ENCODE measurements at regions not wholly inside any gene's neighbourhood (a gene's known extent, or its start where the extent isn't known, plus 50 kb on each side); places are given as distances from the start of the nearest gene placed in this dataset.
"Not testable (repeated sequence)": the region's sequence is repeated elsewhere in the genome, so short reads cannot be mapped to it uniquely, and the experiment has no call there.

DNA sequence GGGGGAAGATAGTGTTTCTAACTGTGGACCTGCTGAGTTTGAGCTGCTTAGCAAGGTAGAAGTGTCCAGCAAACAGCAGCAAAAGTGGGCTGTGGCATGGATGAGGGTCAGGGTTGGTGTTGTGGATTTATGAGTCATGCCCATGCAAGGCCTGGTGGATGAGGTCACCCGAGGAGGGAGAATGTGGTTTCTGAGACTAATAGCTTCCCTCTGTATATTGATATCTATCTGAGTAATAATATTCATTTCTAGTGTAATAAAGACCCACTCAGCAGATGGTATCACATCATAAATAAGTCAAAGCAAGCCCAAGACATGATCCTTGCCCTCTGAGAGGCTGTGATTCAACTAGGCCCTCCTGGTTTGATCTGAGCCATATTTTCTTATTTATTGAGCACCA is 597.8 kb upstream of the CLINT1 start:
- Histone ChIP-seq H3K27ac (ENCODE audit: low read length) (no peak overlapping the region), H3K4me1 (ENCODE audit: control insufficient read depth, low read depth, low read length) (no peaks in the 10 kb centered on the region), H3K27me3 (ENCODE audit: control insufficient read depth, insufficient read depth, low read length) (no peaks in the 10 kb centered on the region), H3K4me3 (ENCODE audit: low read length) (no peak overlapping the region), H3K9me3 (ENCODE audit: control insufficient read depth, low read depth, low read length) (no peaks in the 10 kb centered on the region), H3K36me3 (ENCODE audit: control insufficient read depth, low read depth, low read length) (no peaks in the 10 kb centered on the region), H3K9ac (ENCODE audit: low read length) (no peak overlapping the region)

DNA sequence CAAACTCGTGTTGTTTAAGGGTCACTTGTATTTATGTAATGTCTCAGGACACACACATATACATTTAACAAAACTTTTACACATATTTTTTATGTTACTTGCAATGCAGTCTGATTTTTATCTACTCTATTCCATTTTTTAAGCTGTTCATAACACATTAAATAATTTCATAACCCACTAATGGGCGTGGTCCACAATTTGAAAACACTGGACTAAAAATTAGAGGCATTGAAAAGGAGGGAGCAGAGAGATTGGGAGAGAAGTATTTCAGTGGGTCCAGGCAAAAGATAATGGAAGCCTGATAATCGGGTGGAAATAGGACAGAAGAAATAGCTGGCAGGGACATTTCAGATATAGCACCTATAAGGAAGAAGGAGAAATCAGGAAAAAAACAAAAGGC is 597.3 kb upstream of the CLINT1 start:
- H3K9me3 ChIP-seq (ENCODE audit: control insufficient read depth, low read depth, low read length): no peaks in the 10 kb centered on the region
- no peak overlapping the region for H3K27ac ChIP-seq (ENCODE audit: low read length)
- no peak overlapping the region for H3K4me3 ChIP-seq (ENCODE audit: low read length)
- H3K36me3 ChIP-seq (ENCODE audit: control insufficient read depth, low read depth, low read length): no peaks in the 10 kb centered on the region
- no peaks in the 10 kb centered on the region for H3K27me3 ChIP-seq (ENCODE audit: control insufficient read depth, insufficient read depth, low read length)
- H3K9ac ChIP-seq (ENCODE audit: low read length): no peak overlapping the region
- H3K4me1 ChIP-seq (ENCODE audit: control insufficient read depth, low read depth, low read length): no peaks in the 10 kb centered on the region

DNA sequence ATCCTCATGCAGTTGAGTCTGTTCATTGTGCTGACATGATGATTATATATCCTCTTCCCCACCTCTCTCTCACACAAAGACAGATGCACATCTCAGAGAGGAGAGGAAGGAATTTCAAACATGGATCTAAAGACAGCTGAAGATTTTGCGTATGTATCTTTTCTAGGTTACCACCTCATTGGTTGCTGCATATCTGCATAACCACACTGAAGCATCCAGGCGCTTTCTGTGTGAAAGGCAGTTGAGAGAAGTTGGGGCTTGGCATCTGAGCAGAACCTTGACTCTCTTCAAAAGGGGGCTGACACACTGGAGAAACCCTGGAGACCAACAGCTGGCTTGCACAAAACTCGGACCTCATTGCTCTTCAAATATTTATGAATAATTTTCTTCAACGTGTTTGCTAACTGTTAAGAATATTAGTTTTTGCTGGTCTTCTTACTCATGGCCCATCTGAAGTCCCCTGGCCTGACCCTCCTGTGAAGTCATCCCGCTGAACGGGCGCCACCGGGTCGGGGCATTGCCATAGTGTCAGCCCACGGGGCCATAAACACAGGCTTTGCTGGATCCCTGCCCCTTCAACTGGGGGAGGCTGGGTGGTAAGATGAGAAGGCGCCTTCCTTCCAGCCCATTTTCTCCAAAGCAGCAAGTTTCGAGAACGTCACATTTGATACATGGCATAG is 593.2 kb upstream of the CLINT1 start:
- no peaks in the 10 kb centered on the region for H3K36me3 ChIP-seq (ENCODE audit: control insufficient read depth, low read depth, low read length)
- no peak overlapping the region for H3K4me3 ChIP-seq (ENCODE audit: low read length)
- no peaks in the 10 kb centered on the region for H3K27me3 ChIP-seq (ENCODE audit: control insufficient read depth, insufficient read depth, low read length)
- H3K4me1 ChIP-seq (ENCODE audit: control insufficient read depth, low read depth, low read length): no peaks in the 10 kb centered on the region
- H3K9me3 ChIP-seq (ENCODE audit: control insufficient read depth, low read depth, low read length): no peaks in the 10 kb centered on the region
- H3K27ac ChIP-seq (ENCODE audit: low read length): no peak overlapping the region
- no peak overlapping the region for H3K9ac ChIP-seq (ENCODE audit: low read length)

DNA sequence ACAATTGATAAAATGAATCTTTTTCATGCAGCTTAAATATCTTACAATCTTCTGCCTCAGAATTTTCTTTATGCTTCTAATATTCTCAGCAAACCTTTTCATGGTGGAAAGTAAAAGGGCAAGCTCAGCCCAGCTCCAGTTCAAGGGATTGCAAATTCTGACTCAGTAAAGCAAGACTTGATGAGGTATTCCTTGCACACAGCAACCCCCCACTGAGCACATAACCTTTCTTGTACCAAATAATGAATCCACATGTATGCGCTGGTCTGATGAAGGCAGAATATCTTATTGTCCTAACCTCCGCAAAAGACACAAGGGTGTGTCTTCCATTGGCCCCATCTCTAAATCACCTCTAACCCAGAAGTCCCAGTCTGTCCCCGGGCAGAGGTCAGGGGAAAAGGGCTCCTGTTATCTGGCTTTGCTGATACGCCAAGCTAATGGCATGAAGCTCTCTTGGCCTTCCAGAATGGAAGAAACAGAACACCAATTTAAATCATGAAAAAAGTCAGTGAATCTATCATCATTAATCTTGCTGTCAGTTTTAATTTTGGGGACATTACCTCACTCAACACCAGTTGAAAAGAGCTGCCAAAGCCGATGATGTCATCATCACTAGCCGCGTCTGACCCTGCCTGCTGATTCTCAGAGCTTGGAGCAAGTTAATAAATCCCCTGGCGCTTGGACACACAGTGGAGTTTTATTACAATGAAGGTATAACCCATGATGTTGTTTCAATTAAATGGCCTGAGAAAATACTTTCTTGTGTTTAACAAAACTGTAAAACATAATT is 592.5 kb upstream of the CLINT1 start:
- H3K4me3 ChIP-seq (ENCODE audit: low read length): no peak overlapping the region
- no peaks in the 10 kb centered on the region for H3K9me3 ChIP-seq (ENCODE audit: control insufficient read depth, low read depth, low read length)
- no peak overlapping the region for H3K27ac ChIP-seq (ENCODE audit: low read length)
- no peaks in the 10 kb centered on the region for H3K4me1 ChIP-seq (ENCODE audit: control insufficient read depth, low read depth, low read length)
- no peaks in the 10 kb centered on the region for H3K27me3 ChIP-seq (ENCODE audit: control insufficient read depth, insufficient read depth, low read length)
- no peaks in the 10 kb centered on the region for H3K36me3 ChIP-seq (ENCODE audit: control insufficient read depth, low read depth, low read length)
- no peak overlapping the region for H3K9ac ChIP-seq (ENCODE audit: low read length)

DNA sequence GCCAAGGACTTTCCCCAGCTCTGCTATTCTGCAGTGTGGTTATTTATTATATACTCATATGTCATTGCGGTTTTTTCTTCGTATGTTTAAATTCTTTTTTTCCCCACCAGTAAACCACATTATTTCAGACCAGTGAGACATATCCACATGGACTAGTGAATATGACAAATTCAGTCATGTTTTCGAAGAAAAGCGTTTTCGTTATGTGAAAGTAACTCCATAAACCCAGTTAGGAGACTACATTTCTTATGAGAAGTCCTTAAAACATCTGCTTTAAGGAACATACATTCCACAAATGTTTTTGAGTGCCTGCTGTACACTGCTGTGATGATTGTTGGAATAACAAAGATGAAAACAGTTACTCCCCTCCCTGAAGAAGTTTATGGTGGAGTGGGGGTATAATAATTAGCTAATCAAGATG is 591.8 kb upstream of the CLINT1 start:
- no peaks in the 10 kb centered on the region for H3K4me1 ChIP-seq (ENCODE audit: control insufficient read depth, low read depth, low read length)

DNA sequence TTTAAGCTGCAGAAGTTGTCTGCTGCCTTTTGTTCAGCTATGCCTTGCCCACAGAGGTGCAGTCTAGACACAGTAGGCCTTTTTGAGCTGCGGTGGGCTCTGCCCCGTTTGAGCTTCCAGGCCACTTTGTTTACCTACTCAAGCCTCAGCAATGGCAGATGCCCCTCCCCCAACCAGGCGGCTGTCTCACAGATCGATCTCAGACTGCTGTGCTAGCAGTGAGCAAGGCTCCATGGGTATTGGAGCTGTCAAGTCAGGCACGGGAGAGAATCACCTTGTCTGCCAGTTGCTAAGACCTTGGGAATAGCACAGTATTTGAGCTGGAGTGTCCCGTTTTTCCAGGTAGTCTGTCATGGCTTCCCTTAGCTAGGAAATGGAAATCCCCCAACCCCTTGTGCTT is 587.8 kb upstream of the CLINT1 start:
- not testable (repeated sequence) for H3K9me3 ChIP-seq (ENCODE audit: control insufficient read depth, low read depth, low read length); H3K27me3 ChIP-seq (ENCODE audit: control insufficient read depth, insufficient read depth, low read length); H3K27ac ChIP-seq (ENCODE audit: low read length); H3K4me1 ChIP-seq (ENCODE audit: control insufficient read depth, low read depth, low read length); H3K4me3 ChIP-seq (ENCODE audit: low read length); H3K36me3 ChIP-seq (ENCODE audit: control insufficient read depth, low read depth, low read length); H3K9ac ChIP-seq (ENCODE audit: low read length)

More for the DNA sequence above, 591.8 kb upstream of the CLINT1 start:
- H3K36me3 ChIP-seq (ENCODE audit: control insufficient read depth, low read depth, low read length): no peaks in the 10 kb centered on the region
- no peak overlapping the region for H3K4me3 ChIP-seq (ENCODE audit: low read length)
- no peaks in the 10 kb centered on the region for H3K27me3 ChIP-seq (ENCODE audit: control insufficient read depth, insufficient read depth, low read length)
- H3K9me3 ChIP-seq (ENCODE audit: control insufficient read depth, low read depth, low read length): no peaks in the 10 kb centered on the region
- H3K27ac ChIP-seq (ENCODE audit: low read length): no peak overlapping the region
- H3K9ac ChIP-seq (ENCODE audit: low read length): no peak overlapping the region

DNA sequence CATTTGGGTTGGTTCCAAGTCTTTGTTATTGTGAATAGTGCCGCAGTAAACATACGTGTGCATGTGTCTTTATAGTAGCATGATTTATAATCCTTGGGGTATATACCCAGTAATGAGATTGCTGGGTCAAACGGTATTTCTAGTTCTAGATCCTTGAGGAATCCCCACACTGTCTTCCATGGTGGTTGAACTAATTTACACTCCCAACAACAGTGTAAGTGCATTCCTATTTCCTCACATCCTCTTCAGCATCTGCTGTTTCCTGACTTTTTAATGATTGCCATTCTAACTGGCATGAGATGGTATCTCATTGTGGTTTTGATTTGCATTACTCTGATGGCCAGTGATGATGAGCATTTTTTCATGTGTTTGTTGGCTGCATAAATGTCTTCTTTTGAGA is 580.3 kb upstream of the CLINT1 start:
- not testable (repeated sequence) for H3K4me3 ChIP-seq (ENCODE audit: low read length); H3K36me3 ChIP-seq (ENCODE audit: control insufficient read depth, low read depth, low read length); H3K27ac ChIP-seq (ENCODE audit: low read length); H3K4me1 ChIP-seq (ENCODE audit: control insufficient read depth, low read depth, low read length); H3K9me3 ChIP-seq (ENCODE audit: control insufficient read depth, low read depth, low read length); H3K9ac ChIP-seq (ENCODE audit: low read length); H3K27me3 ChIP-seq (ENCODE audit: control insufficient read depth, insufficient read depth, low read length)

DNA sequence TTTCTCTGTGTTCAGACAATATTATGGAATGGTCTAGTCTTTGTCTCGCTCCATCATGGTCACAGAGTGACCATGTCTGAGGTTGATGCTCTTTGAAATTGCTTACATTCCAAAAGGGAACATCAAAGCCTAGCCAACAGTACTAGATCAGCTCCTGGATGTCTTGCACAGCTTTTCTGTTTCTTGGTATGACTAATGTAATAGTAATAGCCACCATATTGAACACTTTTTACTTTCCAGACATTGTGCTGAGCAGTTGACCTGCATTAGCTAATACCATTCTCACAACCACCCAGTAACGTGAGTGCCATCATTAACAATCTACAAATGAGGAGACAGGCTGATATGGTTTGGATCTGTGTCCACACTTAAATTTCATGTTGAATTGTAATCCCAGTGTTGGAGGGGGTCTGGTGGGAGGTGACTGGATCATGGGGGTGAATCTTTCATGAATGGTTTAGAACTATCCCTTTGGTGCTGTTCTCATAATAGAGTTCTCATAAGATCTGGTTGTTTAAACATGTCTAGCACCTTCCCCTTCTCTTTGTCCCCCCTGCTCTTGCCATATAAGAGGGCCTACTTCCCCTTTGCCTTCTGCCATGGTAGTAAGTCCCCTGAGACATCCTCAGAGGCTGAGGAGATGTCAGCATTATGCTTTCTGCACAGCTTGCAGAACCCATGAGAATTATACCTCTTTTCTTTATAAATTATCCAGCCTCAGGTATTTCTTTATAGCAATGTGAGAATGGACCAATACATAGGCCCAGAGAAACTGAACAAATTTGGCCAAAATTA is 577.5 kb upstream of the CLINT1 start:
- Histone ChIP-seq H3K4me3 (ENCODE audit: low read length) (no peak overlapping the region), H3K4me1 (ENCODE audit: control insufficient read depth, low read depth, low read length) (no peaks in the 10 kb centered on the region), H3K9ac (ENCODE audit: low read length) (no peak overlapping the region), H3K27me3 (ENCODE audit: control insufficient read depth, insufficient read depth, low read length) (no peaks in the 10 kb centered on the region), H3K9me3 (ENCODE audit: control insufficient read depth, low read depth, low read length) (no peaks in the 10 kb centered on the region), H3K27ac (ENCODE audit: low read length) (no peak overlapping the region), H3K36me3 (ENCODE audit: control insufficient read depth, low read depth, low read length) (no peaks in the 10 kb centered on the region)

DNA sequence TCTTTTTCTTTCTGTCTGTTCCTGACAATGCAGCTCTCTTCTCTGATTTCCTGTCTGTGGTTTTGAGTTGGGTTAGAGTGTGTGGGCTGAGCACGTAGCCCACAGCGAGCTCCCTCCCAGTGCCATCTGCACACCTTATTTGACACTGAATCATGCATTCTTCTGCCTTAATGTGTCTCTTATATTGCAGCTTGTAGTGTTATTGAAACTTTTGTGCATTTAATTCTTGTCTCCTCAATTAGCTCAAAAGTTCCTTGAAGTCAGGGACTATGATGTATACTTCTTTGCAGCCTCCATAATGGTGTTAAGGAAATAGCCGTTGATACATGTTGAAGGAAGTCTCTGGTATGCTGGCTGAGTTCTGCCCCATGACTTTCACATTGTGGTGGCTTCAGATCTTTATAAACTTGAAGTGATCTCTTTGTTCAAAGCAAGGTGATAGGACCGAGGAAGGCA is 576.2 kb upstream of the CLINT1 start:
- Histone ChIP-seq H3K4me1 (ENCODE audit: control insufficient read depth, low read depth, low read length) (no peaks in the 10 kb centered on the region), H3K9ac (ENCODE audit: low read length) (no peak overlapping the region), H3K4me3 (ENCODE audit: low read length) (no peak overlapping the region), H3K9me3 (ENCODE audit: control insufficient read depth, low read depth, low read length) (no peaks in the 10 kb centered on the region), H3K36me3 (ENCODE audit: control insufficient read depth, low read depth, low read length) (no peaks in the 10 kb centered on the region), H3K27me3 (ENCODE audit: control insufficient read depth, insufficient read depth, low read length) (no peaks in the 10 kb centered on the region), H3K27ac (ENCODE audit: low read length) (no peak overlapping the region)

DNA sequence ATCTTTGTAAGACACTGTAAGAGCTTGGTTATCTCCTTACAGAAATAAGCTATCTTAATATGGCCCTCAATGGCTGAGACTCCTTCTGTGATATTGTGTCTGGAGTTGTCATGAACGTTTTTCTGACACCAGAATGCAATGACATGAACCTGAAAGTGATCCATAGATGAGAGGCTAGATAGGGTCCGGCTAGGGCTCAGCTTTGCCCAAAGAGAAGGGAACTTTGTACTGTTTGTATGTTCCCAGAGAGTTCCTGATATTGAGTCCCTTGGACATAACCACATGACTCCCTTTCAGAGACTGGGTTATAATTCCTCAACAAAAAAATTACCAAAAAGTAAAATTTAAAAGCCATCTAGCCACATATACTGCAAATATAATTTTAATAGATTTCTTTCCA is 575.8 kb upstream of the CLINT1 start:
- Histone ChIP-seq H3K9me3 (ENCODE audit: control insufficient read depth, low read depth, low read length) (no peaks in the 10 kb centered on the region), H3K36me3 (ENCODE audit: control insufficient read depth, low read depth, low read length) (no peaks in the 10 kb centered on the region), H3K9ac (ENCODE audit: low read length) (no peak overlapping the region), H3K27ac (ENCODE audit: low read length) (no peak overlapping the region), H3K4me1 (ENCODE audit: control insufficient read depth, low read depth, low read length) (no peaks in the 10 kb centered on the region), H3K27me3 (ENCODE audit: control insufficient read depth, insufficient read depth, low read length) (no peaks in the 10 kb centered on the region), H3K4me3 (ENCODE audit: low read length) (no peak overlapping the region)

DNA sequence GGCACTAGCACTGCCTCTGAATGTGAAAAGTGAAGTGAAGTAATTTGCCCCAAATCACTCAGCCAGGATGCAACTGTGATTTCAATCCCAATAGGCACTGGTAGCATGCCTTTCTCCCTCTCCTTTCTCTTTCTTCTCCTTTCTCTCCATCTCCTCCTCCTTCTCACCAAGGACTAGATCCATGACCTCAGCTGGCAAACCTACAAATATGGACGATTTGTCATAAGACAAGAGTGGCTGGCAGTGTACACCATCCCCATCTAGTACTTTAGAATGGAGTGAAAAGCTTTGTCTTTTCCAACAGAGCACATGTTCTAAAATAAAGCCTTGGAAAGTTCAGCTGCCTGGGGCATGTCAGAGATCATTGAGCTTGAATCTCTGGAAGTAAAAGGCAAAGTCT is 574.7 kb upstream of the CLINT1 start:
- no peaks in the 10 kb centered on the region for H3K4me1 ChIP-seq (ENCODE audit: control insufficient read depth, low read depth, low read length)
- H3K36me3 ChIP-seq (ENCODE audit: control insufficient read depth, low read depth, low read length): no peaks in the 10 kb centered on the region
- H3K27me3 ChIP-seq (ENCODE audit: control insufficient read depth, insufficient read depth, low read length): no peaks in the 10 kb centered on the region
- no peak overlapping the region for H3K27ac ChIP-seq (ENCODE audit: low read length)
- no peaks in the 10 kb centered on the region for H3K9me3 ChIP-seq (ENCODE audit: control insufficient read depth, low read depth, low read length)
- H3K9ac ChIP-seq (ENCODE audit: low read length): no peak overlapping the region
- no peak overlapping the region for H3K4me3 ChIP-seq (ENCODE audit: low read length)

Measured in iPS-18a (cell line).